Kidney (tissue), 13 donors: ENCODE measurements at regions not wholly inside any gene's neighbourhood (a gene's known extent, or its start where the extent isn't known, plus 50 kb on each side); places are given as distances from the start of the nearest gene placed in this dataset.

Experiments
- DNase-seq, 5 donors: peaks; one replicate each; pipeline ENCODE4 v3.0.0-alpha.2; 2013 to 2020
- FAIRE-seq: peaks from 2 replicates; lab custom pipeline; 2012; peaks lifted over from hg19 to GRCh38; lab: Jason Lieb, UNC
- H3K27ac ChIP-seq, 2 donors: one replicate each; pipeline ENCODE4 v1.7.0; 2013; ENCODE audit warnings: low read depth in 2 of 2, low read length in 2 of 2, inconsistent platforms in 1 of 2
- H3K27me3 ChIP-seq: one replicate; pipeline ENCODE4 v1.7.1; 2013; ENCODE audit warnings: low read length, inconsistent platforms; ENCODE audit not compliant: control insufficient read depth, insufficient read depth
- H3K36me3 ChIP-seq, 3 donors: one replicate each; pipeline versions ENCODE4 v1.7.0 to v1.7.1; 2013; ENCODE audit warnings: low read length in 3 of 3, control low read depth in 1 of 3, inconsistent platforms in 1 of 3; ENCODE audit not compliant: insufficient read depth in 3 of 3, control insufficient read depth in 2 of 3
- H3K4me1 ChIP-seq, 3 donors: one replicate each; pipeline versions ENCODE4 v1.7.0 to v1.7.1; 2013; ENCODE audit warnings: low read length in 3 of 3, inconsistent platforms in 1 of 3, low read depth in 1 of 3; ENCODE audit not compliant: control insufficient read depth in 2 of 3, insufficient read depth in 2 of 3
- H3K4me3 ChIP-seq, 3 donors: one replicate each; pipeline versions ENCODE4 v1.7.0 to v1.8.1; 2013; ENCODE audit warnings: low read length in 3 of 3, control low read depth in 1 of 3, inconsistent platforms in 1 of 3
- H3K9ac ChIP-seq, 3 donors: one replicate each; pipeline versions ENCODE4 v1.7.0 to v1.7.1; 2013; ENCODE audit warnings: low read length in 3 of 3, control low read depth in 1 of 3, inconsistent platforms in 1 of 3
- H3K9me3 ChIP-seq, 3 donors: one replicate each; pipeline versions ENCODE4 v1.7.0 to v1.7.1; 2013; ENCODE audit warnings: low read length in 3 of 3, control low read depth in 1 of 3, inconsistent platforms in 1 of 3; ENCODE audit not compliant: control insufficient read depth in 2 of 3, insufficient read depth in 1 of 3
- CTCF ChIP-seq: IDR thresholded peaks from 3 replicates; pipeline ENCODE4 v1.5.1; 2012; ENCODE audit warnings: mild to moderate bottlenecking, moderate library complexity, borderline replicate concordance; ENCODE audit not compliant: insufficient read depth; ENCODE audit errors: extremely low read depth
- intact Hi-C: fragments of 100-400 bp; cut with DNase I; formaldehyde crosslinking; loops from one replicate; pipeline ENCODE4 v1.11.1; 2022
- donor health status: control.
- donor health status: control.
- donor health status: control.
- donor health status: control.
- donor health status: control.
- donor health status: DM: yes; HTN: yes; CAD: no.
- donor health status: Normal renal cell carcinoma (clear cell type).

GRCh38 chr13:34230271-34230670, 412.3 kb downstream of the RFC3 start:
- Histone ChIP-seq H3K4me3 (no peak overlapping the region), H3K9me3 (no peaks in the 10 kb centered on the region), H3K27me3 (no peaks in the 10 kb centered on the region), H3K36me3 (no peaks in the 10 kb centered on the region), H3K9ac (no peak overlapping the region), H3K4me1 (no peaks in the 10 kb centered on the region), H3K27ac (no peak overlapping the region)
- intact Hi-C loops = no loop called here
- no peak for TF ChIP-seq CTCF
- no peak for DNase-seq
- FAIRE-seq = no peak

GRCh38 chr13:34241332-34241731, 423.4 kb downstream of the RFC3 start:
- Histone ChIP-seq H3K9me3 (no peaks in the 10 kb centered on the region), H3K27me3 (no peaks in the 10 kb centered on the region), H3K36me3 (no peaks in the 10 kb centered on the region), H3K4me3 (no peak overlapping the region), H3K9ac (no peak overlapping the region), H3K4me1 (no peaks in the 10 kb centered on the region), H3K27ac (no peak overlapping the region)
- intact Hi-C loops = no loop called here
- FAIRE-seq = no peak
- no peak for TF ChIP-seq CTCF
- no peak for DNase-seq

- Histone ChIP-seq H3K9me3 (no peaks in the 10 kb centered on the region), H3K4me1 (no peaks in the 10 kb centered on the region), H3K4me3 (no peak overlapping the region), H3K9ac (no peak overlapping the region), H3K27me3 (no peaks in the 10 kb centered on the region), H3K27ac (no peak overlapping the region), H3K36me3 (no peaks in the 10 kb centered on the region)
- FAIRE-seq (no peak), DNase-seq (no peak)
- intact Hi-C loops = no loop called here
- no peak for TF ChIP-seq CTCF
Measured at GRCh38 chr13:34243403-34243802, 425.5 kb downstream of the RFC3 start.

- Histone ChIP-seq H3K36me3 (no peaks in the 10 kb centered on the region), H3K9ac (no peak overlapping the region), H3K27ac (no peak overlapping the region), H3K27me3 (no peaks in the 10 kb centered on the region), H3K4me1 (no peaks in the 10 kb centered on the region), H3K9me3 (no peaks in the 10 kb centered on the region), H3K4me3 (no peak overlapping the region)
- no peak for DNase-seq
- intact Hi-C loops = no loop called here
- TF ChIP-seq CTCF = no peak
- no peak for FAIRE-seq
Measured at GRCh38 chr13:34246511-34246910, 428.6 kb downstream of the RFC3 start.
